Heart left ventricle (tissue), 16 donors: ENCODE measurements at regions not wholly inside any gene's neighbourhood (a gene's known extent, or its start where the extent isn't known, plus 50 kb on each side); places are given as distances from the start of the nearest gene placed in this dataset.

ENCODE experiments used
- ATAC-seq, 4 donors: fragments of 200-7000 bp; cut with Tn5 transposase; one replicate each; pipeline ENCODE4 v1.9.1; 2020 to 2022; ENCODE audit warnings: moderate library complexity in 4 of 4, mild to moderate bottlenecking in 3 of 4, moderate number of reproducible peaks in 1 of 4
- DNase-seq, 5 donors: peaks; one replicate each; pipeline ENCODE4 v3.0.0-alpha.2; 2020
- H3K27ac ChIP-seq, 12 donors: fragments of 200-600 bp; sonication (generic) in 4 of 12; one replicate each; pipeline versions ENCODE4 v1.5.0 to v1.8.0; 2016 to 2022; ENCODE audit warnings: mild to moderate bottlenecking in 2 of 12
- H3K27me3 ChIP-seq, 9 donors: fragments of 200-600 bp; sonication (generic) in 2 of 9; one replicate each; pipeline versions ENCODE4 v1.5.1 to v1.8.0; 2016 to 2022; ENCODE audit warnings: mild to moderate bottlenecking in 3 of 9
- H3K36me3 ChIP-seq, 9 donors: fragments of 200-600 bp; sonication (generic) in 2 of 9; one replicate each; pipeline versions ENCODE4 v1.5.0 to v1.8.0; 2018 to 2022; ENCODE audit warnings: mild to moderate bottlenecking in 2 of 9
- H3K4me1 ChIP-seq, 12 donors: fragments of 200-600 bp; sonication (generic) in 4 of 12; one replicate each; pipeline versions ENCODE4 v1.5.0 to v1.8.0; 2016 to 2022; ENCODE audit warnings: mild to moderate bottlenecking in 3 of 12
- H3K4me3 ChIP-seq, 12 donors: fragments of 200-600 bp; sonication (generic) in 4 of 12; one replicate each; pipeline versions ENCODE4 v1.5.0 to v1.8.0; 2017 to 2022; ENCODE audit warnings: mild to moderate bottlenecking in 9 of 12, moderate library complexity in 4 of 12
- H3K9me3 ChIP-seq, 12 donors: fragments of 200-600 bp; sonication (generic) in 4 of 12; one replicate each; pipeline versions ENCODE4 v1.5.0 to v1.8.0; 2016 to 2022; ENCODE audit warnings: mild to moderate bottlenecking in 1 of 12
- CTCF ChIP-seq, 12 donors: fragments of 200-600 bp; sonication (generic) in 4 of 12; IDR thresholded peaks; one replicate each; pipeline versions ENCODE4 v1.5.0 to v1.8.0; 2018 to 2022; ENCODE audit warnings: antibody characterized with exemption in 12 of 12, mild to moderate bottlenecking in 5 of 12
- POLR2A ChIP-seq, 2 donors: fragments of 450-650 bp; IDR thresholded peaks; one replicate each; pipeline ENCODE4 v1.6.1; 2017; ENCODE audit warnings: antibody characterized with exemption in 2 of 2, mild to moderate bottlenecking in 2 of 2, moderate library complexity in 2 of 2
- WGBS, 4 donors: extraction: QIAGEN DNeasy Blood & Tissue Kit in 2 of 4; methylation state at CpG; one replicate each; pipeline versions ENCODE4 v1.1.5 to v1.1.7; 2013 to 2018; 5-methylcytosine and 5-hydroxymethylcytosine counted together
- intact Hi-C, 10 donors: fragments of 100-400 bp; cut with DNase I; formaldehyde crosslinking; loops; one replicate each; pipeline versions ENCODE4 v1.11.1 to v1.14.2; 2022
- donor health status: ischemic (EF 13 %, LVEDD 7.1; RV severe dilation, severe dysfunction).
- donor health status: healthy with polysubstance abuse.
- donor health status: DM: no; HTN: yes; CAD: no.
- donor health status: DM: no; HTN: no; CAD: no.
- donor health status: ischemic (EF 25% LVEDD 6.9; RV normal size, moderate dysfunction).
- donor health status: ischemic (EF 25% LVEDD 5.7; RV mildly dilated, moderate dysfunction).
- donor health status: healthy.
- donor health status: DM: yes; HTN: yes; CAD: no.
- donor health status: ischemic (EF 35%, LVEDD 5.7; RV mildly dilated, moderate dysfunction).
- donor health status: nonischemic (EF 11% LVEDD 7.7; RV severe dilation, severe dysfunction).
- donor health status: DM: yes; HTN: yes; CAD: no.
- donor health status: PGD.
- donor health status: ischemic (EF 29% LVEDD 5.4; RV normal size, mild dysfunction).
- donor health status: nonischemic (EF 23%, LVEDD 6.1; RV moderate dilation, normal function).

GRCh38 chr2:75317316-75317715 lies 118.0 kb upstream of the TACR1 start:
- H3K27ac ChIP-seq = no peak overlapping the region
- H3K4me1 ChIP-seq = no peaks in the 10 kb centered on the region
- 66 to 77% (median 71%) methylated on average over 2 of the region's 2 CpGs for WGBS, 4 donors
- no peaks in the 10 kb centered on the region for H3K27me3 ChIP-seq
- DNase-seq (no peak), ATAC-seq (no peak)
- no peak for TF ChIP-seq POLR2A (IDR thresholded peaks at IDR 0.05)
- no peak for TF ChIP-seq CTCF (IDR thresholded peaks at IDR 0.05)
- intact Hi-C loops = no loop called here
- H3K4me3 ChIP-seq = no peak overlapping the region
- H3K36me3 ChIP-seq = no peaks in the 10 kb centered on the region
- no peaks in the 10 kb centered on the region for H3K9me3 ChIP-seq

- Histone ChIP-seq H3K27me3 (no peaks in the 10 kb centered on the region), H3K36me3 (no peaks in the 10 kb centered on the region), H3K27ac (no peak overlapping the region), H3K4me3 (no peak overlapping the region), H3K9me3 (no peaks in the 10 kb centered on the region), H3K4me1 (no peaks in the 10 kb centered on the region)
- DNase-seq = no peak
- ATAC-seq = no peak
- intact Hi-C loops = no loop called here
- WGBS, 4 donors = 85 to 91% (median 88%) methylated on average over 3 of the region's 3 CpGs
- TF ChIP-seq POLR2A (IDR thresholded peaks at IDR 0.05) (no peak), CTCF (IDR thresholded peaks at IDR 0.05) (no peak)
These were observed 116.1 kb upstream of the TACR1 start for GRCh38 chr2:75315436-75315835.

- H3K36me3 ChIP-seq = no peaks in the 10 kb centered on the region
- DNase-seq (no peak), ATAC-seq (peak in 1 of 4 donors; percentile 22)
- intact Hi-C loops = no loop called here
- 59 to 62% (median 62%) methylated on average over 4 of the region's 4 CpGs for WGBS, 4 donors
- H3K4me3 ChIP-seq = no peak overlapping the region
- H3K9me3 ChIP-seq = peaks cover 0 to 8% (median 0%) of the 10 kb centered on the region in 12 donors
- no peaks in the 10 kb centered on the region for H3K27me3 ChIP-seq
- no peaks in the 10 kb centered on the region for H3K4me1 ChIP-seq
- no peak overlapping the region for H3K27ac ChIP-seq
- TF ChIP-seq CTCF (IDR thresholded peaks at IDR 0.05) = no peak
- TF ChIP-seq POLR2A (IDR thresholded peaks at IDR 0.05) = no peak
These were observed 112.7 kb upstream of the TACR1 start for GRCh38 chr2:75311993-75312392.

GRCh38 chr2:75311521-75311920 lies 112.2 kb upstream of the TACR1 start:
- ATAC-seq (no peak), DNase-seq (no peak)
- Histone ChIP-seq H3K9me3 (peaks cover 0 to 8% (median 0%) of the 10 kb centered on the region in 12 donors), H3K4me3 (no peak overlapping the region), H3K27ac (no peak overlapping the region), H3K27me3 (no peaks in the 10 kb centered on the region), H3K36me3 (no peaks in the 10 kb centered on the region), H3K4me1 (no peaks in the 10 kb centered on the region)
- 67 to 83% (median 75%) methylated on average over 3 of the region's 3 CpGs for WGBS, 4 donors
- no peak for TF ChIP-seq POLR2A (IDR thresholded peaks at IDR 0.05)
- no peak for TF ChIP-seq CTCF (IDR thresholded peaks at IDR 0.05)
- intact Hi-C loops = no loop called here
